ENCODE measurements at regions not wholly inside any gene's neighbourhood (a gene's known extent, or its start where the extent isn't known, plus 50 kb on each side); places are given as distances from the start of the nearest gene placed in this dataset.

GRCh38 chr14:101400830-101401229 lies 160.5 kb upstream of the DIO3 start:
- no peak for DNase-seq (ENCODE audit: low read depth)

GRCh38 chr14:101402936-101403660 lies 158.2 kb upstream of the DIO3 start:
- no peak for DNase-seq (ENCODE audit: low read depth)

- no peak for DNase-seq (ENCODE audit: low read depth)
These were observed 156.7 kb upstream of the DIO3 start for GRCh38 chr14:101404426-101405170.

- DNase-seq (ENCODE audit: low read depth), result no peak
These were observed 156.0 kb upstream of the DIO3 start for GRCh38 chr14:101405171-101405883.

- DNase-seq (ENCODE audit: low read depth), result no peak
These were observed 154.4 kb upstream of the DIO3 start for GRCh38 chr14:101406921-101407320.

GRCh38 chr14:101407328-101407727 lies 154.0 kb upstream of the DIO3 start:
- DNase-seq (ENCODE audit: low read depth), result no peak

- no peak for DNase-seq (ENCODE audit: low read depth)
These were observed 153.0 kb upstream of the DIO3 start for GRCh38 chr14:101408077-101408831.

GRCh38 chr14:101409006-101409543 lies 152.2 kb upstream of the DIO3 start:
- no peak for DNase-seq (ENCODE audit: low read depth)

- no peak for DNase-seq (ENCODE audit: low read depth)
These were observed 151.2 kb upstream of the DIO3 start for GRCh38 chr14:101410126-101410525.

- no peak for DNase-seq (ENCODE audit: low read depth)
These were observed 150.1 kb upstream of the DIO3 start for GRCh38 chr14:101411151-101411550.

- no peak for DNase-seq (ENCODE audit: low read depth)
These were observed 149.5 kb upstream of the DIO3 start for GRCh38 chr14:101411779-101412178.

- DNase-seq (ENCODE audit: low read depth), result no peak
These were observed 148.6 kb upstream of the DIO3 start for GRCh38 chr14:101412739-101413138.

GRCh38 chr14:101417434-101417833 lies 143.9 kb upstream of the DIO3 start:
- DNase-seq (ENCODE audit: low read depth), result no peak

GRCh38 chr14:101418601-101419000 lies 142.7 kb upstream of the DIO3 start:
- no peak for DNase-seq (ENCODE audit: low read depth)

- no peak for DNase-seq (ENCODE audit: low read depth)
These were observed 134.8 kb upstream of the DIO3 start for GRCh38 chr14:101426466-101426865.

GRCh38 chr14:101428409-101428808 lies 132.9 kb upstream of the DIO3 start:
- no peak for DNase-seq (ENCODE audit: low read depth)

- no peak for DNase-seq (ENCODE audit: low read depth)
These were observed 125.7 kb upstream of the DIO3 start for GRCh38 chr14:101435546-101435945.

- no peak for DNase-seq (ENCODE audit: low read depth)
These were observed 122.3 kb upstream of the DIO3 start for GRCh38 chr14:101439023-101439422.

- DNase-seq (ENCODE audit: low read depth), result no peak
These were observed 120.8 kb upstream of the DIO3 start for GRCh38 chr14:101440496-101440895.

- DNase-seq (ENCODE audit: low read depth), result no peak
These were observed 119.6 kb upstream of the DIO3 start for GRCh38 chr14:101441710-101442109.

- no peak for DNase-seq (ENCODE audit: low read depth)
These were observed 118.8 kb upstream of the DIO3 start for GRCh38 chr14:101442451-101442850.

GRCh38 chr14:101444116-101444515 lies 117.2 kb upstream of the DIO3 start:
- DNase-seq (ENCODE audit: low read depth), result peak; percentile 20
